Esophagus squamous epithelium (tissue), 4 donors: ENCODE measurements at regions not wholly inside any gene's neighbourhood (a gene's known extent, or its start where the extent isn't known, plus 50 kb on each side); places are given as distances from the start of the nearest gene placed in this dataset.

Experiments
- POLR2A ChIP-seq, 4 donors: fragments of 450-650 bp; IDR thresholded peaks; one replicate each; pipeline ENCODE4 v1.6.1; 2017; ENCODE audit warnings: antibody characterized with exemption in 4 of 4, mild to moderate bottlenecking in 4 of 4, moderate library complexity in 3 of 4
- TF ChIP-seq, protein P1 (sequence below), 6 experiments: fragments of 450-650 bp in 4 of 6; fragments of 200-600 bp in 2 of 6; sonication (generic) in 2 of 6; IDR thresholded peaks; one replicate each; pipeline ENCODE4 v1.5.1; 2016 to 2019; ENCODE audit warnings: antibody characterized with exemption in 6 of 6, mild to moderate bottlenecking in 4 of 6, moderate library complexity in 4 of 6

DNA sequence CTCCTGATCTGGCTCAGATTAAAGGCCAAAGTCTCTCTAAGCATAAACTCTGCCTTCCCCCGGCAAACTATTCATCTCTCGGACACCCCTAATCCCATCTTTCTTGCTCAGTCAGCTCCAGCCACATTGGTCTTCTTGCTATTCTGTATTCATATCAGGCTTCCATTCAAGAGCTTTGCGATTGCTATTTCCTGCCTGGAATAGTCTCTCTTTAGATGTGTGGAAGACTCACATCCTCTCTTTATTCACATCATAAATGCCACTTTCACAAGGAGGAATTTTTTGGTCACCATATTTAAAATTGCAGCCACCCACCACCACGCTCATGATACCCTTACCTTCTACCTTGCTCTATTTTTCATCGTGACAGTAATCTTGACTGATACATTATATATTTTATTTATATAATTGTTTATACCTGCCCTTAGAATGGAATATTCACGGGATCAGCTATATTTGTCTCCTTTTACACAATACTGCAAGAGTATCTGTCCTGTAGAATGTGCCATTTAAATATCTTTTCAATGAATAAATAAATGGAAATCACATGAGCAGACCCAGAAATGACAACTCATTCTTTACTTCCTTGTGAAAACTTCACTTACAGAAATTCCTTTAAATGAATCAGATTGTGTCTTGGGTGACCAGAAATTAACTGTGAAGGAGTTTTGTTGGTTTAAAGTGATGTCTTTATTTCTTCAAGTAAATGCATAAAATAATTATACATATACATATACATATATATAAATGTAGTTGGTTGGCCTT is 780.6 kb upstream of the FLRT2 start:
- TF ChIP-seq, protein P1, sequence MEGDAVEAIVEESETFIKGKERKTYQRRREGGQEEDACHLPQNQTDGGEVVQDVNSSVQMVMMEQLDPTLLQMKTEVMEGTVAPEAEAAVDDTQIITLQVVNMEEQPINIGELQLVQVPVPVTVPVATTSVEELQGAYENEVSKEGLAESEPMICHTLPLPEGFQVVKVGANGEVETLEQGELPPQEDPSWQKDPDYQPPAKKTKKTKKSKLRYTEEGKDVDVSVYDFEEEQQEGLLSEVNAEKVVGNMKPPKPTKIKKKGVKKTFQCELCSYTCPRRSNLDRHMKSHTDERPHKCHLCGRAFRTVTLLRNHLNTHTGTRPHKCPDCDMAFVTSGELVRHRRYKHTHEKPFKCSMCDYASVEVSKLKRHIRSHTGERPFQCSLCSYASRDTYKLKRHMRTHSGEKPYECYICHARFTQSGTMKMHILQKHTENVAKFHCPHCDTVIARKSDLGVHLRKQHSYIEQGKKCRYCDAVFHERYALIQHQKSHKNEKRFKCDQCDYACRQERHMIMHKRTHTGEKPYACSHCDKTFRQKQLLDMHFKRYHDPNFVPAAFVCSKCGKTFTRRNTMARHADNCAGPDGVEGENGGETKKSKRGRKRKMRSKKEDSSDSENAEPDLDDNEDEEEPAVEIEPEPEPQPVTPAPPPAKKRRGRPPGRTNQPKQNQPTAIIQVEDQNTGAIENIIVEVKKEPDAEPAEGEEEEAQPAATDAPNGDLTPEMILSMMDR (IDR thresholded peaks at IDR 0.05) = no peak
- TF ChIP-seq POLR2A (IDR thresholded peaks at IDR 0.05) = no peak
